ENCODE measurements at regions not wholly inside any gene's neighbourhood (a gene's known extent, or its start where the extent isn't known, plus 50 kb on each side); places are given as distances from the start of the nearest gene placed in this dataset.

GRCh38 chr2:118296663-118297062 is 208.4 kb downstream of the INSIG2 start:
- no peaks in the 10 kb centered on the region for H3K4me1 ChIP-seq (ENCODE audit: low read length)
- H3K27me3 ChIP-seq (ENCODE audit: low read length) = no peaks in the 10 kb centered on the region
- no peak for DNase-seq
- H3K9me2 ChIP-seq (replicated peaks; ENCODE audit: insufficient read depth, low read length) = no peaks in the 10 kb centered on the region
- no peak overlapping the region for H3K9ac ChIP-seq (ENCODE audit: low read length)
- H4K20me1 ChIP-seq (ENCODE audit: insufficient read depth, low read depth, low read length) = no peaks in the 10 kb centered on the region
- no peaks in the 10 kb centered on the region for H3K36me3 ChIP-seq (ENCODE audit: insufficient read depth, low read length)
- H3K79me2 ChIP-seq (ENCODE audit: low read length) = no peaks in the 10 kb centered on the region
- H3K27ac ChIP-seq (ENCODE audit: low read length) = no peak overlapping the region
- no peak overlapping the region for H3K4me2 ChIP-seq (ENCODE audit: low read depth, low read length, poor library complexity, severe bottlenecking)
- H3K4me3 ChIP-seq (ENCODE audit: low read length) = no peak overlapping the region
- H2AFZ ChIP-seq (ENCODE audit: low read length) = no peak overlapping the region
- no peaks in the 10 kb centered on the region for H3K9me3 ChIP-seq (ENCODE audit: low read length)

- Histone ChIP-seq H3K36me3 (ENCODE audit: insufficient read depth, low read length) (no peaks in the 10 kb centered on the region), H3K27ac (ENCODE audit: low read length) (no peak overlapping the region), H3K27me3 (ENCODE audit: low read length) (no peaks in the 10 kb centered on the region), H3K4me3 (ENCODE audit: low read length) (no peak overlapping the region), H3K9ac (ENCODE audit: low read length) (no peak overlapping the region), H4K20me1 (ENCODE audit: insufficient read depth, low read depth, low read length) (no peaks in the 10 kb centered on the region), H2AFZ (ENCODE audit: low read length) (no peak overlapping the region), H3K4me2 (ENCODE audit: low read depth, low read length, poor library complexity, severe bottlenecking) (no peak overlapping the region), H3K79me2 (ENCODE audit: low read length) (no peaks in the 10 kb centered on the region), H3K4me1 (ENCODE audit: low read length) (no peaks in the 10 kb centered on the region), H3K9me2 (replicated peaks; ENCODE audit: insufficient read depth, low read length) (no peaks in the 10 kb centered on the region), H3K9me3 (ENCODE audit: low read length) (no peaks in the 10 kb centered on the region)
- DNase-seq = no peak
These were observed 207.5 kb downstream of the INSIG2 start for GRCh38 chr2:118295592-118296390.

- H4K20me1 ChIP-seq (ENCODE audit: insufficient read depth, low read depth, low read length) = no peaks in the 10 kb centered on the region
- H3K9ac ChIP-seq (ENCODE audit: low read length) = no peak overlapping the region
- no peaks in the 10 kb centered on the region for H3K27me3 ChIP-seq (ENCODE audit: low read length)
- DNase-seq = peak; percentile 47
- no peak overlapping the region for H3K4me2 ChIP-seq (ENCODE audit: low read depth, low read length, poor library complexity, severe bottlenecking)
- H3K36me3 ChIP-seq (ENCODE audit: insufficient read depth, low read length) = no peaks in the 10 kb centered on the region
- H3K27ac ChIP-seq (ENCODE audit: low read length) = no peak overlapping the region
- no peaks in the 10 kb centered on the region for H3K9me3 ChIP-seq (ENCODE audit: low read length)
- no peak overlapping the region for H3K4me3 ChIP-seq (ENCODE audit: low read length)
- H2AFZ ChIP-seq (ENCODE audit: low read length) = no peak overlapping the region
- no peaks in the 10 kb centered on the region for H3K79me2 ChIP-seq (ENCODE audit: low read length)
- no peaks in the 10 kb centered on the region for H3K9me2 ChIP-seq (replicated peaks; ENCODE audit: insufficient read depth, low read length)
- no peaks in the 10 kb centered on the region for H3K4me1 ChIP-seq (ENCODE audit: low read length)
These were observed 205.8 kb downstream of the INSIG2 start for GRCh38 chr2:118294063-118294462.

GRCh38 chr2:118292991-118293390 is 204.7 kb downstream of the INSIG2 start:
- Histone ChIP-seq H3K9me2 (replicated peaks; ENCODE audit: insufficient read depth, low read length) (no peaks in the 10 kb centered on the region), H3K36me3 (ENCODE audit: insufficient read depth, low read length) (no peaks in the 10 kb centered on the region), H2AFZ (ENCODE audit: low read length) (no peak overlapping the region), H3K27ac (ENCODE audit: low read length) (no peak overlapping the region), H3K4me2 (ENCODE audit: low read depth, low read length, poor library complexity, severe bottlenecking) (no peak overlapping the region), H3K4me1 (ENCODE audit: low read length) (no peaks in the 10 kb centered on the region), H3K9me3 (ENCODE audit: low read length) (no peaks in the 10 kb centered on the region), H3K4me3 (ENCODE audit: low read length) (no peak overlapping the region), H3K79me2 (ENCODE audit: low read length) (no peaks in the 10 kb centered on the region), H4K20me1 (ENCODE audit: insufficient read depth, low read depth, low read length) (no peaks in the 10 kb centered on the region), H3K9ac (ENCODE audit: low read length) (no peak overlapping the region), H3K27me3 (ENCODE audit: low read length) (no peaks in the 10 kb centered on the region)
- DNase-seq = no peak

GRCh38 chr2:118291251-118291880 is 203.1 kb downstream of the INSIG2 start:
- no peaks in the 10 kb centered on the region for H3K9me3 ChIP-seq (ENCODE audit: low read length)
- H3K4me3 ChIP-seq (ENCODE audit: low read length) = no peak overlapping the region
- H3K4me2 ChIP-seq (ENCODE audit: low read depth, low read length, poor library complexity, severe bottlenecking) = no peak overlapping the region
- no peaks in the 10 kb centered on the region for H3K4me1 ChIP-seq (ENCODE audit: low read length)
- no peak overlapping the region for H2AFZ ChIP-seq (ENCODE audit: low read length)
- no peak overlapping the region for H3K27ac ChIP-seq (ENCODE audit: low read length)
- no peaks in the 10 kb centered on the region for H3K9me2 ChIP-seq (replicated peaks; ENCODE audit: insufficient read depth, low read length)
- H3K36me3 ChIP-seq (ENCODE audit: insufficient read depth, low read length) = no peaks in the 10 kb centered on the region
- H3K9ac ChIP-seq (ENCODE audit: low read length) = no peak overlapping the region
- no peak for DNase-seq
- H4K20me1 ChIP-seq (ENCODE audit: insufficient read depth, low read depth, low read length) = no peaks in the 10 kb centered on the region
- H3K27me3 ChIP-seq (ENCODE audit: low read length) = no peaks in the 10 kb centered on the region
- no peaks in the 10 kb centered on the region for H3K79me2 ChIP-seq (ENCODE audit: low read length)

GRCh38 chr2:118290411-118291250 is 202.4 kb downstream of the INSIG2 start:
- Histone ChIP-seq H3K9ac (ENCODE audit: low read length) (no peak overlapping the region), H3K27ac (ENCODE audit: low read length) (no peak overlapping the region), H3K9me3 (ENCODE audit: low read length) (no peaks in the 10 kb centered on the region), H3K4me1 (ENCODE audit: low read length) (no peaks in the 10 kb centered on the region), H3K79me2 (ENCODE audit: low read length) (no peaks in the 10 kb centered on the region), H3K36me3 (ENCODE audit: insufficient read depth, low read length) (no peaks in the 10 kb centered on the region), H3K4me2 (ENCODE audit: low read depth, low read length, poor library complexity, severe bottlenecking) (no peak overlapping the region), H3K9me2 (replicated peaks; ENCODE audit: insufficient read depth, low read length) (no peaks in the 10 kb centered on the region), H4K20me1 (ENCODE audit: insufficient read depth, low read depth, low read length) (no peaks in the 10 kb centered on the region), H2AFZ (ENCODE audit: low read length) (no peak overlapping the region), H3K4me3 (ENCODE audit: low read length) (no peak overlapping the region), H3K27me3 (ENCODE audit: low read length) (no peaks in the 10 kb centered on the region)
- no peak for DNase-seq

- H3K36me3 ChIP-seq (ENCODE audit: insufficient read depth, low read length) = no peaks in the 10 kb centered on the region
- H3K9ac ChIP-seq (ENCODE audit: low read length) = no peak overlapping the region
- no peaks in the 10 kb centered on the region for H3K4me1 ChIP-seq (ENCODE audit: low read length)
- no peak overlapping the region for H3K27ac ChIP-seq (ENCODE audit: low read length)
- H2AFZ ChIP-seq (ENCODE audit: low read length) = no peak overlapping the region
- H3K9me3 ChIP-seq (ENCODE audit: low read length) = no peaks in the 10 kb centered on the region
- H3K9me2 ChIP-seq (replicated peaks; ENCODE audit: insufficient read depth, low read length) = no peaks in the 10 kb centered on the region
- H3K27me3 ChIP-seq (ENCODE audit: low read length) = no peaks in the 10 kb centered on the region
- no peak overlapping the region for H3K4me2 ChIP-seq (ENCODE audit: low read depth, low read length, poor library complexity, severe bottlenecking)
- H4K20me1 ChIP-seq (ENCODE audit: insufficient read depth, low read depth, low read length) = no peaks in the 10 kb centered on the region
- H3K79me2 ChIP-seq (ENCODE audit: low read length) = no peaks in the 10 kb centered on the region
- no peak for DNase-seq
- H3K4me3 ChIP-seq (ENCODE audit: low read length) = no peak overlapping the region
These were observed 190.7 kb downstream of the INSIG2 start for GRCh38 chr2:118279005-118279404.

- no peaks in the 10 kb centered on the region for H3K9me2 ChIP-seq (replicated peaks; ENCODE audit: insufficient read depth, low read length)
- no peaks in the 10 kb centered on the region for H4K20me1 ChIP-seq (ENCODE audit: insufficient read depth, low read depth, low read length)
- no peak for DNase-seq
- H3K27me3 ChIP-seq (ENCODE audit: low read length) = no peaks in the 10 kb centered on the region
- H3K79me2 ChIP-seq (ENCODE audit: low read length) = no peaks in the 10 kb centered on the region
- H3K4me1 ChIP-seq (ENCODE audit: low read length) = no peaks in the 10 kb centered on the region
- no peak overlapping the region for H3K9ac ChIP-seq (ENCODE audit: low read length)
- H3K9me3 ChIP-seq (ENCODE audit: low read length) = no peaks in the 10 kb centered on the region
- no peak overlapping the region for H3K4me3 ChIP-seq (ENCODE audit: low read length)
- H3K4me2 ChIP-seq (ENCODE audit: low read depth, low read length, poor library complexity, severe bottlenecking) = no peak overlapping the region
- no peak overlapping the region for H2AFZ ChIP-seq (ENCODE audit: low read length)
- H3K27ac ChIP-seq (ENCODE audit: low read length) = no peak overlapping the region
- H3K36me3 ChIP-seq (ENCODE audit: insufficient read depth, low read length) = no peaks in the 10 kb centered on the region
These were observed 189.8 kb downstream of the INSIG2 start for GRCh38 chr2:118278046-118278445.

All from Karpas-422 (cell line).